ENCODE measurements at regions not wholly inside any gene's neighbourhood (a gene's known extent, or its start where the extent isn't known, plus 50 kb on each side); places are given as distances from the start of the nearest gene placed in this dataset.

GRCh38 chr13:64928696-64929499 is 2301.2 kb downstream of the PCDH9 start:
- TF ChIP-seq, protein P1, sequence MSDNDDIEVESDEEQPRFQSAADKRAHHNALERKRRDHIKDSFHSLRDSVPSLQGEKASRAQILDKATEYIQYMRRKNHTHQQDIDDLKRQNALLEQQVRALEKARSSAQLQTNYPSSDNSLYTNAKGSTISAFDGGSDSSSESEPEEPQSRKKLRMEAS (IDR thresholded peaks at IDR 0.05), result no peak
- TF ChIP-seq ZNF577 (CRISPR knock-in tag; IDR thresholded peaks at IDR 0.05; ENCODE audit: borderline replicate concordance, low read depth) (no peak), YY1 (IDR thresholded peaks at IDR 0.05; ENCODE audit: insufficient read depth, insufficient replicate concordance, low read depth, low read length) (no peak), MZF1 (CRISPR knock-in tag; IDR thresholded peaks at IDR 0.05; ENCODE audit: borderline replicate concordance) (no peak), TSC22D2 (CRISPR knock-in tag; IDR thresholded peaks at IDR 0.05; ENCODE audit: borderline replicate concordance) (no peak), ZBTB33 (CRISPR knock-in tag; IDR thresholded peaks at IDR 0.05) (no peak), LCORL (IDR thresholded peaks at IDR 0.05) (no peak), LCORL (CRISPR knock-in tag; IDR thresholded peaks at IDR 0.05) (no peak), POLR2AphosphoS5 (IDR thresholded peaks at IDR 0.05; ENCODE audit: low read depth, low read length) (no peak), TAF1 (CRISPR knock-in tag; IDR thresholded peaks at IDR 0.05) (no peak), ZNF792 (CRISPR knock-in tag; IDR thresholded peaks at IDR 0.05) (no peak), ZNF704 (CRISPR knock-in tag; IDR thresholded peaks at IDR 0.05; ENCODE audit: borderline replicate concordance) (no peak)
- TF ChIP-seq, protein P2, sequence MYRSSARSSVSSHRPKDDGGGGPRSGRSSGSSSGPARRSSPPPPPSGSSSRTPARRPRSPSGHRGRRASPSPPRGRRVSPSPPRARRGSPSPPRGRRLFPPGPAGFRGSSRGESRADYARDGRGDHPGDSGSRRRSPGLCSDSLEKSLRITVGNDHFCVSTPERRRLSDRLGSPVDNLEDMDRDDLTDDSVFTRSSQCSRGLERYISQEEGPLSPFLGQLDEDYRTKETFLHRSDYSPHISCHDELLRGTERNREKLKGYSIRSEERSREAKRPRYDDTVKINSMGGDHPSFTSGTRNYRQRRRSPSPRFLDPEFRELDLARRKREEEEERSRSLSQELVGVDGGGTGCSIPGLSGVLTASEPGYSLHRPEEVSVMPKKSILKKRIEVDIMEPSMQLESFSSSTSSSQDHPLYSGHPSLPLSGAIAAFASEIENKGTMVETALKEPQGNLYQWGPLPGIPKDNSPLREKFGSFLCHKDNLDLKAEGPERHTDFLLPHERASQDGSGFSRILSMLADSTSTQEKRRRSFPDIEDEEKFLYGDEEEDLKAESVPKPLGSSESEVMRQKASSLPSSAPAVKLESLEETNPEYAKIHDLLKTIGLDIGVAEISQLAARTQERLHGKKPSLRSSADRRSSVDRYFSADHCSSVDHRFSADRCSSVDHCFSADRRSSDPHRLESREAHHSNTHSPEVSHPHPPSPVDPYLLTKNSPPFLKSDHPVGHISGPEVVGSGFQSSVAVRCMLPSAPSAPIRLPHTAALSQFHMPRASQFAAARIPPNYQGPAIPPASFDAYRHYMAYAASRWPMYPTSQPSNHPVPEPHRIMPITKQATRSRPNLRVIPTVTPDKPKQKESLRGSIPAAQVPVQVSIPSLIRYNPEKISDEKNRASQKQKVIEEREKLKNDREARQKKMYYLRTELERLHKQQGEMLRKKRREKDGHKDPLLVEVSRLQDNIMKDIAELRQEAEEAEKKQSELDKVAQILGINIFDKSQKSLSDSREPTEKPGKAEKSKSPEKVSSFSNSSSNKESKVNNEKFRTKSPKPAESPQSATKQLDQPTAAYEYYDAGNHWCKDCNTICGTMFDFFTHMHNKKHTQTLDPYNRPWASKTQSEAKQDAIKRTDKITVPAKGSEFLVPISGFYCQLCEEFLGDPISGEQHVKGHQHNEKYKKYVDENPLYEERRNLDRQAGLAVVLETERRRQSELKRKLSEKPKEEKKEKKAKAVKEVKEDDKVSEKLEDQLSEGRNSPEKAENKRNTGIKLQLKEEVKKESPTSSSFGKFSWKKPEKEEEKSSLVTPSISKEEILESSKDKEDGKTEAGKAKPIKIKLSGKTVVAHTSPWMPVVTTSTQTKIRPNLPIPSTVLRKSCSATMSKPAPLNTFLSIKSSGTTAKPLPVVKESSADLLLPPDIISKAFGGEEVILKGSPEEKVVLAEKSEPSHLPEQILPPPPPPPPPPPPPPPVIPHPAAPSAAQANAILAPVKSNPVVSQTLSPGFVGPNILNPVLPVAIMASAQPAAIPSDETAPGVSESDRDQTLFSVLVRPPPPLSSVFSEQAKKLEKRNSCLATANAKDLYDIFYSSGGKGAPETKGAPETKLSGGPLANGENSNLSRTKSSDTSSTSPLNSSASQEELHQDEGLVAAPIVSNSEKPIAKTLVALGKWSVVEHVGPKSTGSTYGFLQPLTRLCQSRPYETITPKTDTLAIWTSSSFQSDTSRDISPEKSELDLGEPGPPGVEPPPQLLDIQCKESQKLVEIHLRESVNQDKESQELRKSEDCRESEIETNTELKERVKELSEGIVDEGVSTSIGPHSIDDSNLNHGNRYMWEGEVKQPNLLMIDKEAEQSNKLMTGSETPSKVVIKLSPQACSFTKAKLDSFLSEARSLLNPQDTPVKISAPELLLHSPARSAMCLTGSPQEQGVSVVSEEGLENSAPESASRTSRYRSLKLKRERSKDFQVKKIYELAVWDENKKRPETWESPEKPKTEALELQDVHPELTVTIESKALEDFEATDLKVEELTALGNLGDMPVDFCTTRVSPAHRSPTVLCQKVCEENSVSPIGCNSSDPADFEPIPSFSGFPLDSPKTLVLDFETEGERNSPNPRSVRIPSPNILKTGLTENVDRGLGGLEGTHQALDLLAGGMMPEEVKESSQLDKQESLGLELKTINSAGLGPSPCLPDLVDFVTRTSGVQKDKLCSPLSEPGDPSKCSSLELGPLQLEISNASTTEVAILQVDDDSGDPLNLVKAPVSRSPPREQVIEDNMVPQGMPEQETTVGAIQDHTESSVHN (CRISPR knock-in tag; IDR thresholded peaks at IDR 0.05), result no peak
